Aorta (tissue), 5 donors: ENCODE measurements at regions not wholly inside any gene's neighbourhood (a gene's known extent, or its start where the extent isn't known, plus 50 kb on each side); places are given as distances from the start of the nearest gene placed in this dataset.

Source experiments
- ATAC-seq: fragments of 200-7000 bp; cut with Tn5 transposase; one replicate; pipeline ENCODE4 v1.9.1; 2022; ENCODE audit warnings: moderate library complexity; ENCODE audit not compliant: low FRiP score
- DNase-seq, 2 donors: peaks; one replicate each; pipeline ENCODE4 v3.0.0-alpha.2; 2020
- H3K27ac ChIP-seq, 2 donors: one replicate each; pipeline ENCODE4 v1.5.1; 2013; ENCODE audit warnings: low read length in 2 of 2, mild to moderate bottlenecking in 2 of 2, moderate library complexity in 2 of 2, control low read depth in 1 of 2, inconsistent platforms in 1 of 2, low read depth in 1 of 2
- H3K27me3 ChIP-seq, 2 donors: one replicate each; pipeline ENCODE4 v1.6.1; 2013; ENCODE audit warnings: control low read depth in 1 of 2, low read length in 1 of 2, mild to moderate bottlenecking in 1 of 2, moderate library complexity in 1 of 2; ENCODE audit not compliant: insufficient read depth in 2 of 2, control insufficient read depth in 1 of 2
- H3K36me3 ChIP-seq, 2 donors: one replicate each; pipeline ENCODE4 v1.6.1; 2013; ENCODE audit warnings: control low read depth in 1 of 2, low read length in 1 of 2, mild to moderate bottlenecking in 1 of 2; ENCODE audit not compliant: insufficient read depth in 2 of 2, control insufficient read depth in 1 of 2
- H3K4me1 ChIP-seq, 2 donors: one replicate each; pipeline ENCODE4 v1.6.1; 2013; ENCODE audit warnings: low read length in 2 of 2, control low read depth in 1 of 2, mild to moderate bottlenecking in 1 of 2, moderate library complexity in 1 of 2; ENCODE audit not compliant: insufficient read depth in 2 of 2, control insufficient read depth in 1 of 2
- H3K4me3 ChIP-seq, 2 donors: one replicate each; pipeline ENCODE4 v1.5.1; 2013; ENCODE audit warnings: low read length in 2 of 2, control low read depth in 1 of 2, mild to moderate bottlenecking in 1 of 2
- H3K9me3 ChIP-seq: one replicate; pipeline ENCODE4 v1.6.1; 2013; ENCODE audit warnings: mild to moderate bottlenecking, low read length; ENCODE audit not compliant: control insufficient read depth
- WGBS, 2 donors: extraction: QIAGEN DNeasy Blood & Tissue Kit; methylation state at CpG; one replicate each; pipeline ENCODE4 v1.1.7; 2013; 5-methylcytosine and 5-hydroxymethylcytosine counted together
- intact Hi-C, 2 donors: fragments of 100-400 bp; cut with DNase I; formaldehyde crosslinking; loops; one replicate each; pipeline versions ENCODE4 v1.14.2 to v1.15.0; 2022
- donor health status: healthy with polysubstance abuse.
- donor health status: Bipolar disorder and iron deficiency.
- donor health status: DM: no; HTN: no; CAD: no.
- donor health status: DM: no; HTN: no; CAD: no.
- donor health status: DM: yes; HTN: yes; CAD: no.

DNA sequence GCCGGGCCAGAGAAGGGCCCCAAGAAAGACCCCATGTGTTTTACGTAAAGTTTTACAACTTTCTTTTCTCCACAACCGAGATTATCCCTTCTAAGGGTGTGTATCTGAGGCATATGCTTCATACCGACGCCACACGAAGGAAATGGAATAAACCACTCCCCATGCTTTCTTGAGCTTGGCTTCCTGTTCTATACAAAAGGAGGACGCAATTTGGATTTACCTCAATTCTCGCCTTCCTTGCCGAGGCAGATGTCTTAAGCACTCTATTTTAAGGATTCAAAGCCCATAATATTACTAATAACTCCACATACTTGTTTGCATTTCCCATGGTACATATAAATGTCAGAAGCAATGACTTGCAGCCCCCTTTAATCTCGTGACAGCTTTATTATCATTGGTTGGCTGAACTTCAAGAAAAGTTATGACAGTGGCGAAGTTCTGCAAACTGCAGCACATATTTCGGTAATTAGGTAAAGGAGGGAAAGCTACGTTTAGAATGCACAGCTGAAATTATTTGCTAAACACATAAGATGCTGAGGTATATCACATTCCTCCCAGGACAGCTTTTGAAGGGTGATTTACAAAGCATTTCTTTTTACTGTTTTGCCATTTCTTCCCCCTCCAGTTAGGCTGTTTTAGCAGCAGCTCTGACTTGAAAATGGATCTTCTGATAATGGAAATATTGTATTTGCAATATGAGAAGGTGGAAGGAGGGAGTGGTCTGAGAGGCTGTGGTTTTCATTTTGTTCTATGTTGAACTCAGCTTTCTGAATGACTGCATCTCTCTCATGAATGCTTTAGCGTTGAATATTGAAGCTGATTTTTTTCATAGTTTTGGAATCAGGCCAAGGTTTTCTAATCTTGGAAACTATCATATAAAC is 330.5 kb downstream of the EPHA7 start:
- Histone ChIP-seq H3K4me1 (no peaks in the 10 kb centered on the region), H3K27ac (no peak overlapping the region), H3K9me3 (no peaks in the 10 kb centered on the region), H3K4me3 (no peak overlapping the region), H3K36me3 (no peaks in the 10 kb centered on the region), H3K27me3 (no peaks in the 10 kb centered on the region)
- intact Hi-C loops, result no loop called here
- ATAC-seq, result no peak
- 13 to 24% methylated on average over 14 of the region's 14 CpGs for WGBS, 2 donors
- DNase-seq, result no peak

DNA sequence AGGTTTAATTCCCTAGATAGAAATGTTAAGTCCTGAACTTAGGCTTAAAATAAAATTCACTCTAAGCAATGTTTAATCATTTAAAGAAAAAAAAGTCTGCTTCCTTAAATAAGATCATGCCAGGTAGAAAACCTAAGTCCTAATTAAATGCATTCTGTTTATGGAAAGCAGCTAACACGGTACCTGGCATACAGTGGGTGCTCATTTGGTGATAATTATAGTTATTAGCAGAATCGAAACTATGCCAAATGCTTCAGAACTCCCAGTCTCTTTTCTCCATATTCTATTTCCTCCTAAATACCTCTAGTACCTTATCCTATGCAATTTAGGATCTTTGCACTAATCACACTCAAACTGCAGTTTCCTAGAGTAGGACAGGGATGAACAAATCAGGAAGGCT is 331.8 kb downstream of the EPHA7 start:
- Histone ChIP-seq H3K27me3 (no peaks in the 10 kb centered on the region), H3K4me3 (no peak overlapping the region), H3K9me3 (no peaks in the 10 kb centered on the region), H3K27ac (no peak overlapping the region), H3K36me3 (no peaks in the 10 kb centered on the region), H3K4me1 (no peaks in the 10 kb centered on the region)
- intact Hi-C loops, result no loop called here
- no peak for ATAC-seq
- DNase-seq, result no peak
- WGBS, 2 donors, result 79 to 90% methylated on average over 2 of the region's 2 CpGs

DNA sequence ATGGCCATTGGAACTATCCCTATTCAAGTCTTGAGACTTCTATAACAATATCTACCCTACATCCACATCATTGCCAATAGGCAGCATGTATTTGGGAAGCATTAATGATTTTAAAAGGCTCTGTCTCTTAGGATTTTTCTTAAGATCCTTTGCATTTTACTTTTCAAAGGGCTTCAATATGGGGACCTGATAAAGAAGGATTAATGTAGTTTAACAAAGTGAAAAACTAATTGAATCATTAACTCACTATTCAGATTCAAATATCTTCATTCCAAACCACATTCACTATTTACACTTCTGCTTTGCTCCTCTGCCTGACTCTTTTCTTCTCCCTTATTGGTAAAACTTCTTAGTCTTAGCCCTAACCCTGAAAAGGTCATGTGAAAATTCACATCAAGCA is 333.0 kb downstream of the EPHA7 start:
- DNase-seq (no peak), ATAC-seq (no peak)
- no peaks in the 10 kb centered on the region for H3K9me3 ChIP-seq
- no peak overlapping the region for H3K27ac ChIP-seq
- no peaks in the 10 kb centered on the region for H3K27me3 ChIP-seq
- no peaks in the 10 kb centered on the region for H3K36me3 ChIP-seq
- no peaks in the 10 kb centered on the region for H3K4me1 ChIP-seq
- intact Hi-C loops, result no loop called here
- no peak overlapping the region for H3K4me3 ChIP-seq

DNA sequence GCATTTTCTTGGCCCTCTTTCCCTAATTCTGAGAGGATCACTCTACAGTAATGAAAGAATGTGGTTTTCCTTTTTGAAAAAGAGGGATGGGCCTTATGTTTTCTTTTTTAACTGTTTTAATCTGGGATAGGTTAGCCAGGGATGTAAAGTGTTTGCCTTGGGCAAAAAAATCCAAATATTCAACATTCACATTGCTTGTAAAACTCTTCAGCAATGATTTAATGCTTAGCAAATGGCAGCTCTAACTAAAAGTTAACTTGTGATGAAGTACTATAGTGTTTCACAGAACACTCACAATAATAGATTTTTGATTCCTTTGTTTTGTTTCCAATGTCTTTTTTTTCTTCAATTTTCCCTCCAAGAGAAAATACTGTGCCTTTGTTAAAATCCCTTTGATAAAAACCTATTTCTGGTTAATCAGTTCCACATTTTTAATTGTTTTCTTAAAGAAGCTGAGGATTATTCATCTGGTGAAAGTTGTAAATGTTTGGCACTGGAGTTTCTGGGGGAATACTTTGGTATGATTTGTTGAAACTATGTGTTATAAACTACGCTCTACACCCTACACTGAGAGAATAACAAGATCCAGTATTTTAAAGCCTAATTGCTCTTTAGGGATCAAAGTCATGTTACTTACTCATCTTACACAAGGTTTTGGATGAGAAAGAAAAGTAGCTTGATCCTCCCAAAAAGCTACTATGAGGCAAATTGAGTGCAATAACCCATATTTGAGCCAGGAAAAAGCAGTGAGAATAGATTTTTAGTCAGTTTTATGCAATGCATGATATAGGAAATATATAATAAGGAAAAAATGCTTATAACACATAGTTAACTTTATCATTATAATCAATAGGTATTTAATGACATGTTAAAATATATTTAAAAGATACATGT is 335.8 kb downstream of the EPHA7 start:
- Histone ChIP-seq H3K4me1 (no peaks in the 10 kb centered on the region), H3K27me3 (no peaks in the 10 kb centered on the region), H3K27ac (no peak overlapping the region), H3K36me3 (no peaks in the 10 kb centered on the region), H3K4me3 (no peak overlapping the region), H3K9me3 (no peaks in the 10 kb centered on the region)
- ATAC-seq (no peak), DNase-seq (no peak)
- 79 to 84% methylated on average over 1 of the region's 1 CpG for WGBS, 2 donors
- intact Hi-C loops, result no loop called here

DNA sequence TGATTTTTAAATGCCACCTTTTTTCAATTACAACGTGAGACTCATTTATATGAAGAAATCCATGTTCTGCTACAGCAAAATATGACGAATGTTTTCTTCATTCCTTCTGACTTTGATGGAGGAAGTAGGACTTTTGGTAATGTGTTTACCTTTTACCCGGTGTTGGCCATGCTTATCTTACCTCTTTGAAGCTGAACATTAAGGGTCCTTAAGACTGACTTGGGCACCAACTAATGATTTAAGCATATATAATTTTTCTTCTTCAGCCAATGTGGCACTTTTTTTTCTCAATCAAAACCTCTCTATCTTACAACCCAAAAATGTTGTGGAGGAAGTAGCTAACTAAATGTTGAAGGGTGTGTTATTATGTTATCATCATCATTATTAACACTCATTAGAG is 337.5 kb downstream of the EPHA7 start:
- no peak for ATAC-seq

DNA sequence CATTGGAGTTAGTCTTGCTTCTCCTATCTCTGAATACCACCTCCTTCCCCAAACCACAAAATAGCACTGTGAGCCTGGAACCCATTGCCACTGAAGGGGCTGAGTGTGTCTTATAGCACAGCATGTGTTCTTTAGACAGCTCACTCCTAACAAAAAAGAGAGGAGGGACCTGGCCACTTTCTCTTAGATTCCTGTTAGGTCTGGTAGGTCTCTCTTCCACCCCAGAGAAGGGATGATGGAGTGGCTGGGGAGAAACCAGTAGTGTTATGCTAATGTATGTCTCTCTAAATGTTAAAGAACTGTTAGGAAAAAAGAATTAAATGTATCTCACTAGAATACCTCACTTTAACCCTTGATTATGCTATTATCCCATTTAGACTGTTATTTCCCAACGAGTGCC is 340.3 kb downstream of the EPHA7 start:
- H3K4me1 ChIP-seq, result no peaks in the 10 kb centered on the region
- DNase-seq (no peak), ATAC-seq (no peak)
- WGBS, 2 donors, result 64 to 83% methylated on average over 1 of the region's 1 CpG
- no peaks in the 10 kb centered on the region for H3K9me3 ChIP-seq
- no peaks in the 10 kb centered on the region for H3K36me3 ChIP-seq
- H3K27me3 ChIP-seq, result no peaks in the 10 kb centered on the region
- intact Hi-C loops, result no loop called here
- H3K27ac ChIP-seq, result no peak overlapping the region
- no peak overlapping the region for H3K4me3 ChIP-seq

More for the DNA sequence above, 337.5 kb downstream of the EPHA7 start:
- DNase-seq, result no peak
- no peaks in the 10 kb centered on the region for H3K9me3 ChIP-seq
- intact Hi-C loops, result no loop called here
- no peak overlapping the region for H3K27ac ChIP-seq
- H3K27me3 ChIP-seq, result no peaks in the 10 kb centered on the region
- no peaks in the 10 kb centered on the region for H3K36me3 ChIP-seq
- H3K4me1 ChIP-seq, result no peaks in the 10 kb centered on the region
- H3K4me3 ChIP-seq, result no peak overlapping the region
- 46 to 49% methylated on average over 3 of the region's 3 CpGs for WGBS, 2 donors

DNA sequence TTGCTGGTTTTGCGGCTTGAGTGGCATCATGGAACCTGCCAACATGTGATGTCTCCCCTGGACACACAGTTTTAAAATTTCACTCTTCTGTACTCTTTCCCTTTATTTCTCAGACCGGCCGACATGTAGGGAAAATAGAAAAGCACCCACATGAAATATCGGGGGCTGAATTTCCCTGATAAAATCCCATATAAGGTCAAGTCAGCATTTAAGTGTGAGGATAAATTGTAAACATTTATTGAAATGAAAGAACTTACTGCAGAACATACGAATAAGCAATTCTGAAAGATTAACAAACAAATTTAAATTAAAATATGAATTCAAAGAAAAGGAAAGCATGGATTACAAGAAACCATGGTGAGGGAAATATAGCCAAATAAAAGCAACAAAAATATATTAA is 345.5 kb downstream of the EPHA7 start:
- intact Hi-C loops, result no loop called here
- WGBS, 2 donors, result 94 to 98% methylated on average over 5 of the region's 5 CpGs

DNA sequence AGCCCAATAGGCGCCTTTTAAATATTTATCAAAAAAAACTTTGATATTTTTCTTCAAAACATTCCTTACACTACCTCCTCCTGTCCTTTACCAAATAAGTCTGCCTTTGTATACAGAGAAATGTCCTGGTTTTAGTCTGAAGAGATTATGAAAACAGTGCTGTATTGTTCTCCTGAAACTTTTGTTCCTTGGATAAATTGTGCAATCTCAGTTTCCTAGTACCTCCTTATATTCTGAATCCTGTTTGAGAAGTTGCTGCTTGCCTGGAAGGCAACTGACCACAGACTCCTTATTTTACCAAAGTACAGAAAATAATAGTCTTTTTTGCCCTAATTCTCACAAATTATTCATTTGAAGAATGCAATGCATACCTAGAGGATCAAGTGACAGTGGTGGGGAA is 349.5 kb downstream of the EPHA7 start:
- Histone ChIP-seq H3K9me3 (no peaks in the 10 kb centered on the region), H3K4me1 (no peaks in the 10 kb centered on the region), H3K4me3 (no peak overlapping the region), H3K36me3 (no peaks in the 10 kb centered on the region), H3K27ac (no peak overlapping the region), H3K27me3 (no peaks in the 10 kb centered on the region)
- no peak for DNase-seq
- intact Hi-C loops, result no loop called here
- ATAC-seq, result no peak
- WGBS, 2 donors, result 83 to 92% methylated on average over 1 of the region's 1 CpG

More for the DNA sequence above, 345.5 kb downstream of the EPHA7 start:
- Histone ChIP-seq H3K36me3 (no peaks in the 10 kb centered on the region), H3K27ac (no peak overlapping the region), H3K9me3 (no peaks in the 10 kb centered on the region), H3K27me3 (no peaks in the 10 kb centered on the region), H3K4me3 (no peak overlapping the region), H3K4me1 (no peaks in the 10 kb centered on the region)
- DNase-seq (no peak), ATAC-seq (no peak)
